ENCODE measurements at regions not wholly inside any gene's neighbourhood (a gene's known extent, or its start where the extent isn't known, plus 50 kb on each side); places are given as distances from the start of the nearest gene placed in this dataset.

GRCh38 chr12:13843841-13844240, 137.6 kb downstream of the GRIN2B start:
- no peak for DNase-seq (ENCODE audit: low spot score in 2 of 2)
- H3K4me1 ChIP-seq: no peaks in the 10 kb centered on the region
- 94% methylated on average over 1 of the region's 1 CpG for WGBS
- no peak overlapping the region for H3K27ac ChIP-seq
- TF ChIP-seq POLR2A (IDR thresholded peaks at IDR 0.05) (no peak), CTCF (IDR thresholded peaks at IDR 0.05) (no peak), EP300 (IDR thresholded peaks at IDR 0.05) (no peak), POLR2AphosphoS5 (IDR thresholded peaks at IDR 0.05) (no peak)
- H3K27me3 ChIP-seq: no peaks in the 10 kb centered on the region
- no peaks in the 10 kb centered on the region for H3K36me3 ChIP-seq
- no peak overlapping the region for H3K4me3 ChIP-seq
- H3K9me3 ChIP-seq: no peaks in the 10 kb centered on the region

- Histone ChIP-seq H3K36me3 (no peaks in the 10 kb centered on the region), H3K9me3 (no peaks in the 10 kb centered on the region), H3K27ac (no peak overlapping the region), H3K4me1 (no peaks in the 10 kb centered on the region), H3K4me3 (no peak overlapping the region), H3K27me3 (no peaks in the 10 kb centered on the region)
- WGBS: 90% methylated on average over 7 of the region's 7 CpGs
- no peak for DNase-seq (ENCODE audit: low spot score in 2 of 2)
- TF ChIP-seq POLR2A (IDR thresholded peaks at IDR 0.05): no peak
- TF ChIP-seq EP300 (IDR thresholded peaks at IDR 0.05): no peak
- no peak for TF ChIP-seq CTCF (IDR thresholded peaks at IDR 0.05)
- no peak for TF ChIP-seq POLR2AphosphoS5 (IDR thresholded peaks at IDR 0.05)
Observed at GRCh38 chr12:13841358-13841757, 140.0 kb downstream of the GRIN2B start.

- TF ChIP-seq POLR2AphosphoS5 (IDR thresholded peaks at IDR 0.05) (no peak), EP300 (IDR thresholded peaks at IDR 0.05) (no peak), POLR2A (IDR thresholded peaks at IDR 0.05) (no peak), CTCF (IDR thresholded peaks at IDR 0.05) (no peak)
- no peak for DNase-seq (ENCODE audit: low spot score in 2 of 2)
- H3K4me1 ChIP-seq: no peaks in the 10 kb centered on the region
- H3K27ac ChIP-seq: no peak overlapping the region
- no peaks in the 10 kb centered on the region for H3K36me3 ChIP-seq
- H3K4me3 ChIP-seq: no peak overlapping the region
- H3K27me3 ChIP-seq: no peaks in the 10 kb centered on the region
- 85% methylated on average over 11 of the region's 11 CpGs for WGBS
- no peaks in the 10 kb centered on the region for H3K9me3 ChIP-seq
Observed at GRCh38 chr12:13839365-13840336, 141.8 kb downstream of the GRIN2B start.

- TF ChIP-seq CTCF (IDR thresholded peaks at IDR 0.05) (no peak), POLR2AphosphoS5 (IDR thresholded peaks at IDR 0.05) (no peak)
- WGBS: 62% methylated on average over 3 of the region's 3 CpGs
- Histone ChIP-seq H3K4me3 (no peak overlapping the region), H3K36me3 (no peaks in the 10 kb centered on the region), H3K27ac (no peak overlapping the region), H3K27me3 (no peaks in the 10 kb centered on the region), H3K4me1 (no peaks in the 10 kb centered on the region), H3K9me3 (no peaks in the 10 kb centered on the region)
- DNase-seq (ENCODE audit: low spot score in 2 of 2): no peak
Observed at GRCh38 chr12:13836099-13836498, 145.3 kb downstream of the GRIN2B start.

- TF ChIP-seq POLR2AphosphoS5 (IDR thresholded peaks at IDR 0.05) (no peak), CTCF (IDR thresholded peaks at IDR 0.05) (no peak), EP300 (IDR thresholded peaks at IDR 0.05) (no peak), POLR2A (IDR thresholded peaks at IDR 0.05) (no peak)
- no peak for DNase-seq (ENCODE audit: low spot score in 2 of 2)
- 89% methylated on average over 1 of the region's 1 CpG for WGBS
- Histone ChIP-seq H3K9me3 (no peaks in the 10 kb centered on the region), H3K27ac (no peak overlapping the region), H3K36me3 (no peaks in the 10 kb centered on the region), H3K27me3 (no peaks in the 10 kb centered on the region), H3K4me3 (no peak overlapping the region), H3K4me1 (no peaks in the 10 kb centered on the region)
Observed at GRCh38 chr12:13835652-13836051, 145.8 kb downstream of the GRIN2B start.
